ENCODE measurements at regions not wholly inside any gene's neighbourhood (a gene's known extent, or its start where the extent isn't known, plus 50 kb on each side); places are given as distances from the start of the nearest gene placed in this dataset.
"Not testable (repeated sequence)": the region's sequence is repeated elsewhere in the genome, so short reads cannot be mapped to it uniquely, and the experiment has no call there.

- no peak for DNase-seq
Measured at GRCh38 chr2:175312137-175312536, 130.6 kb upstream of the ATP5MC3 start.

- no peak for DNase-seq
Measured at GRCh38 chr2:175310813-175311504, 129.4 kb upstream of the ATP5MC3 start.

GRCh38 chr2:175309799-175310198 lies 128.3 kb upstream of the ATP5MC3 start:
- peak; percentile 74 for DNase-seq

- DNase-seq = no peak
Measured at GRCh38 chr2:175308005-175308404, 126.5 kb upstream of the ATP5MC3 start.

GRCh38 chr2:175304541-175304940 lies 123.0 kb upstream of the ATP5MC3 start:
- no peak for DNase-seq

- no peak for DNase-seq
Measured at GRCh38 chr2:175293776-175294175, 112.3 kb upstream of the ATP5MC3 start.

GRCh38 chr2:175293195-175293594 lies 111.7 kb upstream of the ATP5MC3 start:
- DNase-seq = no peak

GRCh38 chr2:175282886-175283285 lies 101.4 kb upstream of the ATP5MC3 start:
- peak; percentile 65 for DNase-seq

GRCh38 chr2:175282300-175282699 lies 100.8 kb upstream of the ATP5MC3 start:
- peak; percentile 88 for DNase-seq

GRCh38 chr2:175277772-175278171 lies 96.3 kb upstream of the ATP5MC3 start:
- DNase-seq = no peak

GRCh38 chr2:175275539-175275938 lies 94.0 kb upstream of the ATP5MC3 start:
- DNase-seq = no peak

GRCh38 chr2:175259164-175259563 lies 77.7 kb upstream of the ATP5MC3 start:
- no peak for DNase-seq

GRCh38 chr2:175256806-175257585 lies 75.5 kb upstream of the ATP5MC3 start:
- DNase-seq = no peak

- not testable (repeated sequence) for DNase-seq
Measured at GRCh38 chr2:175256391-175256790, 74.9 kb upstream of the ATP5MC3 start.

- DNase-seq = no peak
Measured at GRCh38 chr2:175253871-175254270, 72.4 kb upstream of the ATP5MC3 start.

- peak; percentile 52 for DNase-seq
Measured at GRCh38 chr2:175251425-175252041, 70.0 kb upstream of the ATP5MC3 start.

- DNase-seq = no peak
Measured at GRCh38 chr2:175247159-175247558, 65.6 kb upstream of the ATP5MC3 start.

- DNase-seq = no peak
Measured at GRCh38 chr2:175244697-175245096, 63.2 kb upstream of the ATP5MC3 start.

GRCh38 chr2:175241691-175242090 lies 60.2 kb upstream of the ATP5MC3 start:
- no peak for DNase-seq

GRCh38 chr2:175240033-175240432 lies 58.5 kb upstream of the ATP5MC3 start:
- not testable (repeated sequence) for DNase-seq

GRCh38 chr2:175236930-175237329 lies 55.4 kb upstream of the ATP5MC3 start:
- no peak for DNase-seq

- DNase-seq = no peak
Measured at GRCh38 chr2:175234650-175235049, 53.1 kb upstream of the ATP5MC3 start.

- peak; percentile 16 for DNase-seq
Measured at GRCh38 chr2:175234153-175234552, 52.6 kb upstream of the ATP5MC3 start.

- no peak for DNase-seq
Measured at GRCh38 chr2:175233135-175233719, 51.7 kb upstream of the ATP5MC3 start.

Data from NCI-H1694 treated with DMSO at 0.1 percent for 48 hours (cell line).